ENCODE measurements at regions not wholly inside any gene's neighbourhood (a gene's known extent, or its start where the extent isn't known, plus 50 kb on each side); places are given as distances from the start of the nearest gene placed in this dataset.

- TF ChIP-seq CTCF (IDR thresholded peaks at IDR 0.05) (no peak), RAD21 (IDR thresholded peaks at IDR 0.05; ENCODE audit: low read length) (no peak), NRF1 (IDR thresholded peaks at IDR 0.05; ENCODE audit: low read depth, low read length) (no peak), JUND (IDR thresholded peaks at IDR 0.05) (no peak)
Observed at GRCh38 chr4:19686456-19686855, 565.2 kb upstream of the SLIT2 start.

Measured in SK-N-SH (cell line).